OCI-LY3 (cell line): ENCODE measurements at regions not wholly inside any gene's neighbourhood (a gene's known extent, or its start where the extent isn't known, plus 50 kb on each side); places are given as distances from the start of the nearest gene placed in this dataset.

Source experiments
- H2AFZ ChIP-seq: fragments of 200-600, 300-600 bp; shearing (Covaris generic); 2 replicates; pipeline ENCODE4 v1.6.0; 2014; ENCODE audit warnings: antibody characterized with exemption, low read depth, low read length
- H3K27ac ChIP-seq: fragments of 200-600, 300-600 bp; sonication (generic); 2 replicates; pipeline ENCODE4 v1.5.1; 2014; ENCODE audit warnings: mild to moderate bottlenecking, low read length, moderate library complexity, mixed read lengths
- H3K27me3 ChIP-seq: fragments of 200-600, 300-600 bp; sonication (generic); 2 replicates; pipeline ENCODE4 v1.6.1; 2014; ENCODE audit warnings: low read depth, low read length, mixed read lengths
- H3K36me3 ChIP-seq: fragments of 200-600, 300-600 bp; sonication (generic); replicated peaks from 2 replicates; pipeline ENCODE3; 2014; ENCODE audit warnings: low read depth, low read length, mixed read lengths
- H3K4me1 ChIP-seq: fragments of 300-600, 200-600 bp; sonication (generic); 2 replicates; pipeline ENCODE4 v1.6.1; 2014; ENCODE audit warnings: low read length, mixed read lengths
- H3K4me2 ChIP-seq: fragments of 200-600, 300-600 bp; sonication (generic); 2 replicates; pipeline ENCODE4 v1.6.1; 2014; ENCODE audit warnings: low read length, mixed read lengths
- H3K4me3 ChIP-seq: fragments of 300-600, 200-600 bp; sonication (generic); 2 replicates; pipeline ENCODE4 v1.5.1; 2014; ENCODE audit warnings: antibody characterized with exemption, mild to moderate bottlenecking, low read length, moderate library complexity
- H3K79me2 ChIP-seq: fragments of 300-600, 200-600 bp; shearing (Covaris generic); 2 replicates; pipeline ENCODE4 v1.6.1; 2014; ENCODE audit warnings: mild to moderate bottlenecking, low read length, mixed read lengths
- H3K9ac ChIP-seq: fragments of 300-600, 200-600 bp; shearing (Covaris generic); 2 replicates; pipeline ENCODE4 v1.6.0; 2014; ENCODE audit warnings: mild to moderate bottlenecking, low read length, moderate library complexity
- H3K9me3 ChIP-seq: fragments of 200-600, 300-600 bp; shearing (Covaris generic); 2 replicates; pipeline ENCODE4 v1.6.1; 2014; ENCODE audit warnings: low read length, mixed read lengths; ENCODE audit not compliant: insufficient read depth
- H4K20me1 ChIP-seq: fragments of 200-600, 300-600 bp; sonication (generic); 2 replicates; pipeline ENCODE4 v1.6.1; 2016; ENCODE audit warnings: low read length, mixed read lengths; ENCODE audit not compliant: insufficient read depth
- CTCF ChIP-seq: fragments of 200-600, 300-600 bp; sonication (generic); IDR thresholded peaks from 2 replicates; pipeline ENCODE4 v1.5.1; 2014; ENCODE audit warnings: antibody characterized with exemption, low read length, low read depth
- EZH2phosphoT487 ChIP-seq: fragments of 200-600 bp; shearing (Covaris generic); IDR thresholded peaks from 2 replicates; pipeline ENCODE4 v1.6.1; 2018; ENCODE audit warnings: antibody characterized with exemption, mixed run types, low read depth

GRCh38 chr9:22855980-22856379 lies 409.4 kb downstream of the DMRTA1 start:
- H3K9ac ChIP-seq: no peak overlapping the region
- H3K27ac ChIP-seq: no peak overlapping the region
- H3K4me1 ChIP-seq: peaks cover 14% of the 10 kb centered on the region
- H3K4me2 ChIP-seq: no peak overlapping the region
- no peak overlapping the region for H3K4me3 ChIP-seq
- H3K9me3 ChIP-seq: peaks cover 6% of the 10 kb centered on the region; the same call in 1 of the 2 replicates
- peak overlapping the region; percentile 56; the same call in 1 of the 2 replicates for H2AFZ ChIP-seq
- peaks cover 3% of the 10 kb centered on the region for H3K36me3 ChIP-seq
- H3K27me3 ChIP-seq: no peaks in the 10 kb centered on the region
- no peak for TF ChIP-seq EZH2phosphoT487
- no peak for TF ChIP-seq CTCF
- no peaks in the 10 kb centered on the region for H3K79me2 ChIP-seq
- H4K20me1 ChIP-seq: no peaks in the 10 kb centered on the region

- Histone ChIP-seq H3K4me1 (peaks cover 14% of the 10 kb centered on the region), H3K9me3 (peaks cover 10% of the 10 kb centered on the region; the same call in 1 of the 2 replicates), H3K27ac (no peak overlapping the region), H3K9ac (no peak overlapping the region), H3K36me3 (peaks cover 5% of the 10 kb centered on the region), H3K4me2 (no peak overlapping the region), H2AFZ (no peak overlapping the region), H3K27me3 (no peaks in the 10 kb centered on the region), H4K20me1 (no peaks in the 10 kb centered on the region), H3K79me2 (no peaks in the 10 kb centered on the region), H3K4me3 (no peak overlapping the region)
- TF ChIP-seq EZH2phosphoT487: no peak
- no peak for TF ChIP-seq CTCF
Measured at GRCh38 chr9:22857316-22857715, 410.7 kb downstream of the DMRTA1 start.

- Histone ChIP-seq H4K20me1 (no peaks in the 10 kb centered on the region), H3K4me2 (no peak overlapping the region), H3K9me3 (peaks cover 10% of the 10 kb centered on the region; the same call in 1 of the 2 replicates), H3K79me2 (no peaks in the 10 kb centered on the region), H3K27ac (no peak overlapping the region), H3K36me3 (peaks cover 5% of the 10 kb centered on the region), H2AFZ (no peak overlapping the region), H3K4me1 (peaks cover 6% of the 10 kb centered on the region), H3K27me3 (no peaks in the 10 kb centered on the region), H3K4me3 (no peak overlapping the region), H3K9ac (no peak overlapping the region)
- TF ChIP-seq CTCF: no peak
- TF ChIP-seq EZH2phosphoT487: no peak
Measured at GRCh38 chr9:22863106-22863505, 416.5 kb downstream of the DMRTA1 start.

GRCh38 chr9:22863736-22864135 lies 417.1 kb downstream of the DMRTA1 start:
- no peak overlapping the region for H3K9ac ChIP-seq
- H3K27ac ChIP-seq: no peak overlapping the region
- no peaks in the 10 kb centered on the region for H4K20me1 ChIP-seq
- peaks cover 5% of the 10 kb centered on the region for H3K36me3 ChIP-seq
- H3K4me1 ChIP-seq: no peaks in the 10 kb centered on the region; the same call in 1 of the 2 replicates
- H3K79me2 ChIP-seq: no peaks in the 10 kb centered on the region
- H2AFZ ChIP-seq: peak overlapping the region; percentile 17; the same call in 1 of the 2 replicates
- TF ChIP-seq CTCF (no peak), EZH2phosphoT487 (no peak)
- H3K9me3 ChIP-seq: peaks cover 10% of the 10 kb centered on the region; the same call in 1 of the 2 replicates
- H3K4me2 ChIP-seq: no peak overlapping the region
- no peaks in the 10 kb centered on the region for H3K27me3 ChIP-seq
- no peak overlapping the region for H3K4me3 ChIP-seq
